Gastrocnemius medialis (tissue), 4 donors: ENCODE measurements at regions not wholly inside any gene's neighbourhood (a gene's known extent, or its start where the extent isn't known, plus 50 kb on each side); places are given as distances from the start of the nearest gene placed in this dataset.

ENCODE experiments used
- CTCF ChIP-seq, 5 experiments: fragments of 450-650 bp in 3 of 5; fragments of 200-600 bp in 2 of 5; sonication (generic) in 2 of 5; IDR thresholded peaks in 4 of 5; conservative IDR thresholded peaks in 1 of 5; 1 replicate in 4 of 5; 2 replicates in 1 of 5; pipeline ENCODE4 v1.5.1; 2016 to 2019; ENCODE audit warnings: antibody characterized with exemption in 5 of 5, mild to moderate bottlenecking in 3 of 5, moderate library complexity in 3 of 5
- POLR2A ChIP-seq, 2 donors: fragments of 450-650 bp; IDR thresholded peaks; one replicate each; pipeline ENCODE4 v1.6.1; 2017; ENCODE audit warnings: antibody characterized with exemption in 2 of 2, mild to moderate bottlenecking in 2 of 2, moderate library complexity in 2 of 2

DNA sequence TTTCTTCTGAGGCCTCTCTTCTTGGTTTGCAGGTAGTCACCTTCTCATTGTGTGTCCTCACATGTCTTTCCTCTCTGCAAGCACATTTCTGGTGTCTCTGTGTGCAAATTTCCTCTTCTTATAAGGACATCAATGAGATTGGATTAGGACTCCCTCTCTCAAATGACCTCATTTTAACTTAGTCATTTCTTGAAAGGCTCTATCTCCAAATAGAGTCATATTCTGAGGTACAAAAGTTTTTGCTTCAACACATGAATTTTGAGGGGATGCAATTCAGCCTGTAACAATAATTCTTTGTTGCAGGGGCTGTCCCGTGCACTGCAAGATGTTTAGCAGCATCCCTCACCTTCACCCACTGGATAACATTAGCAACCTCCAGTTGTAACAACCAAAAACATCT, 115.0 kb upstream of the DCBLD2 start:
- TF ChIP-seq CTCF (IDR thresholded peaks at IDR 0.05 in 4 of 5, conservative IDR thresholded peaks at IDR 0.05 in 1 of 5) (no peak), POLR2A (IDR thresholded peaks at IDR 0.05) (no peak)
